ENCODE measurements at regions not wholly inside any gene's neighbourhood (a gene's known extent, or its start where the extent isn't known, plus 50 kb on each side); places are given as distances from the start of the nearest gene placed in this dataset.

DNA sequence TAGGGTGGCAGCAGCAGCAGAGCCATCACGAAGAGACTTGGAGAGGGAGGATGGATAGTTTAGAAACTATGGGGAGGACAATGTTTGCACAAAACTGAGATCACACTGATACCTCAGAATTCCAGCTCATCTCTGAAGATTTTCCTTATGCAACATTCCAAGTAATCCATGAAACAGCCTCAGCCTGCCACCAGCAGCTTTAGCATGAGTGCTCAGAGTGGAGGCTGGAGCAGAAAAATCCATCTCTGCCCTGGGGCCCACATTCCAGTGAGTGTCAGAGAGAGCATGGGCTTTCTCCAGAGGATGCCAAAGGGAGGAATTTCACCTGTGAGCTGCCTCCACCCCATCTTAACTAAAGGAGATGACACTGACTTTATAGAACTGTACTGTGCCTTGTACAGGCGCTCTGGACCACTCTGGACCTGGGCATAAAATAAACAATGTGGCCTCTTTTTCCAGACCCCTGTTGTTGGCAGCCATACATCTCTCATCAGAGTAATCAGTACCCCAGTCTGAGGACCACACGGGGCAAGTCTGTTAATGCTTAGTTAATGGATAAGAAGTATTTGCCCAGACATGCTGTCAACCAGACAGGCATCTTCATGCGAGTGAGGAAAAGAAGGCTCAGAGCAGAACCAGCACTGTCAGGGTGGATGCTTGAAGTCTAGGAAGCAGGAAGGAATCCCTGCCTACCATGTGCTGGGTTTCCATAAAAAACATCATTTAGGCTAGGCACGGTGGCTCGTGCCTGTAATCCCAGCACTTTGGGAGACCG, 440.9 kb downstream of the ENC1 start:
- H3K27me3 ChIP-seq (replicated peaks; ENCODE audit: insufficient read depth), result no peaks in the 10 kb centered on the region
- H3K36me3 ChIP-seq, result no peaks in the 10 kb centered on the region
- H3K27ac ChIP-seq, result no peak overlapping the region
- H3K4me3 ChIP-seq, result no peak overlapping the region
- TF ChIP-seq CTCF (IDR thresholded peaks at IDR 0.05), result no peak
- no peak for DNase-seq (ENCODE audit: low spot score)
- ATAC-seq (ENCODE audit: insufficient number of reproducible peaks, low FRiP score, low read depth), result no peak
- H3K9me3 ChIP-seq, result no peaks in the 10 kb centered on the region
- peaks cover 16 to 20% of the 10 kb centered on the region in 2 donors for H3K4me1 ChIP-seq (ENCODE audit: control insufficient read depth in 1 of 2, low read depth in 2 of 2)

- Histone ChIP-seq H3K36me3 (no peaks in the 10 kb centered on the region), H3K4me3 (no peak overlapping the region), H3K4me1 (ENCODE audit: control insufficient read depth in 1 of 2, low read depth in 2 of 2) (peaks cover 12 to 16% of the 10 kb centered on the region in 2 donors), H3K9me3 (no peaks in the 10 kb centered on the region), H3K27me3 (replicated peaks; ENCODE audit: insufficient read depth) (no peaks in the 10 kb centered on the region), H3K27ac (no peak overlapping the region)
- DNase-seq (ENCODE audit: low spot score) (no peak), ATAC-seq (ENCODE audit: insufficient number of reproducible peaks, low FRiP score, low read depth) (no peak)
- TF ChIP-seq CTCF (IDR thresholded peaks at IDR 0.05), result no peak
Measured at GRCh38 chr5:74199005-74199404, 441.5 kb downstream of the ENC1 start.

GRCh38 chr5:74198156-74198555, 442.4 kb downstream of the ENC1 start:
- Histone ChIP-seq H3K36me3 (no peaks in the 10 kb centered on the region), H3K4me3 (no peak overlapping the region), H3K27me3 (replicated peaks; ENCODE audit: insufficient read depth) (no peaks in the 10 kb centered on the region), H3K4me1 (ENCODE audit: control insufficient read depth in 1 of 2, low read depth in 2 of 2) (peaks cover 11 to 16% of the 10 kb centered on the region in 2 donors), H3K9me3 (no peaks in the 10 kb centered on the region), H3K27ac (no peak overlapping the region)
- ATAC-seq (ENCODE audit: insufficient number of reproducible peaks, low FRiP score, low read depth) (no peak), DNase-seq (ENCODE audit: low spot score) (no peak)
- TF ChIP-seq CTCF (IDR thresholded peaks at IDR 0.05), result no peak

- H3K27ac ChIP-seq, result no peak overlapping the region
- H3K27me3 ChIP-seq (replicated peaks; ENCODE audit: insufficient read depth), result no peaks in the 10 kb centered on the region
- H3K36me3 ChIP-seq, result no peaks in the 10 kb centered on the region
- DNase-seq (ENCODE audit: low spot score) (no peak), ATAC-seq (ENCODE audit: insufficient number of reproducible peaks, low FRiP score, low read depth) (no peak)
- peaks cover 5 to 17% of the 10 kb centered on the region in 2 donors for H3K4me1 ChIP-seq (ENCODE audit: control insufficient read depth in 1 of 2, low read depth in 2 of 2)
- no peak overlapping the region for H3K4me3 ChIP-seq
- H3K9me3 ChIP-seq, result no peaks in the 10 kb centered on the region
- TF ChIP-seq CTCF (IDR thresholded peaks at IDR 0.05), result no peak
Measured at GRCh38 chr5:74196233-74196632, 444.3 kb downstream of the ENC1 start.

DNA sequence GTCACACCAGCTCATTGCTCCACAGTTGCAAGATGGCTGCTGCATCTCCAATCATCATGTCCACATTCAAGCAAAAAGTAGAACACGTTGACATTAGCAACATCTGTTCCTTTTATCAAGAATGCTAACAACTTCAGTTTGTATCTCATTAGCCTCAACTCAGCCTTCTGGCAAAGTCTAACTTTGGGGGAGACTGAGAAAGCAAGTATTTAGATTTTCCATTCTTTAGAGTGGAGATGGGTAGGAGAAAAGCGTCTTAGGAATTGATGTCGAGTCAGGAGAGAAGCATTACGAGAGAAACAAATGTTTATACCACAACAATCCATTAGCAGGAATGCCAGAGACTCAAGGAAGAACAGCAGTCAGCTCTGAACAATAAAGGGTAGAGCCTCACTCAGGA, 446.3 kb downstream of the ENC1 start:
- no peak for TF ChIP-seq CTCF (IDR thresholded peaks at IDR 0.05)
- H3K27me3 ChIP-seq (replicated peaks; ENCODE audit: insufficient read depth), result no peaks in the 10 kb centered on the region
- no peaks in the 10 kb centered on the region for H3K9me3 ChIP-seq
- peaks cover 0 to 8% of the 10 kb centered on the region in 2 donors for H3K4me1 ChIP-seq (ENCODE audit: control insufficient read depth in 1 of 2, low read depth in 2 of 2)
- ATAC-seq (ENCODE audit: insufficient number of reproducible peaks, low FRiP score, low read depth), result no peak
- H3K36me3 ChIP-seq, result no peaks in the 10 kb centered on the region
- H3K27ac ChIP-seq, result no peak overlapping the region
- no peak overlapping the region for H3K4me3 ChIP-seq
- DNase-seq (ENCODE audit: low spot score), result no peak

Measured in thoracic aorta (tissue), 2 donors.